GM12874 (cell line): ENCODE measurements at regions not wholly inside any gene's neighbourhood (a gene's known extent, or its start where the extent isn't known, plus 50 kb on each side); places are given as distances from the start of the nearest gene placed in this dataset.

Source experiments
- TF ChIP-seq, protein P1 (sequence below): IDR thresholded peaks from 2 replicates; pipeline ENCODE4 v1.5.1; 2011; ENCODE audit warnings: low read depth, mild to moderate bottlenecking, control low read depth, low read length, moderate library complexity; ENCODE audit not compliant: insufficient read depth

DNA sequence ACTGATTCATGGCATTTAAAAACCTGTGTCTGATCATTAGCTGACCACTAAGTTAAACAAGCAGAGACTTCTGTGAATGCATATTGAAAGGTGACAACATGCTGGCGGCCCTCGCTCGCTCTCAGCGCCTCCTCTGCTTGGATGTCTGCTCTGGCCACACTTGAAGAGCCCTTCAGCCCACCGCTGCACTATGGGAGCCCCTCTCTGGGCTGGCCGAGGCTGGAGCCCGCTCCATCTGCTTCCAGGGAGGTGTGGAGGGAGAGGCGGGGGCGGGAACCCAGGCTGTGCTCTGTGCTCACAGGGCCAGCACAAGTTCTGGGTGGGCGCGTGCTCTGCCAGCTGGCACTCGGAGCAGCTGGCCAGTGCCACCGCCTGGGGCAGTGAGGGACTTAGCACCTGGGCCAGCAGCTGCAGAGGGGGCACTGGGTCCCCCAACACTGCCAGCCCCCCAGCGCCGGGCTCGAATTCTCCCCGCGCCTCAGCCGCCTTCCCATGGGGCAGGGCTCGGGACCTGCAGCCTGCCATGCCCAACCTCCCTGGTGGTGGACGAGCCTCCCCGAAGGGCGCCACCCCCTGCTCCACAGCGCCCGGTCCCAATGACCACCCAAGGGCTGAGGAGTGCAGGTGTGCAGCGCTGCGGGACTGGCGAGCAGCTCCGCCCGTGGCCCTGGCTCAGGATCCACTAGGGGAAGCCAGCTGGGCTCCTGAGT is 252.4 kb downstream of the ZIC4 start:
- TF ChIP-seq, protein P1, sequence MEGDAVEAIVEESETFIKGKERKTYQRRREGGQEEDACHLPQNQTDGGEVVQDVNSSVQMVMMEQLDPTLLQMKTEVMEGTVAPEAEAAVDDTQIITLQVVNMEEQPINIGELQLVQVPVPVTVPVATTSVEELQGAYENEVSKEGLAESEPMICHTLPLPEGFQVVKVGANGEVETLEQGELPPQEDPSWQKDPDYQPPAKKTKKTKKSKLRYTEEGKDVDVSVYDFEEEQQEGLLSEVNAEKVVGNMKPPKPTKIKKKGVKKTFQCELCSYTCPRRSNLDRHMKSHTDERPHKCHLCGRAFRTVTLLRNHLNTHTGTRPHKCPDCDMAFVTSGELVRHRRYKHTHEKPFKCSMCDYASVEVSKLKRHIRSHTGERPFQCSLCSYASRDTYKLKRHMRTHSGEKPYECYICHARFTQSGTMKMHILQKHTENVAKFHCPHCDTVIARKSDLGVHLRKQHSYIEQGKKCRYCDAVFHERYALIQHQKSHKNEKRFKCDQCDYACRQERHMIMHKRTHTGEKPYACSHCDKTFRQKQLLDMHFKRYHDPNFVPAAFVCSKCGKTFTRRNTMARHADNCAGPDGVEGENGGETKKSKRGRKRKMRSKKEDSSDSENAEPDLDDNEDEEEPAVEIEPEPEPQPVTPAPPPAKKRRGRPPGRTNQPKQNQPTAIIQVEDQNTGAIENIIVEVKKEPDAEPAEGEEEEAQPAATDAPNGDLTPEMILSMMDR, result no peak

DNA sequence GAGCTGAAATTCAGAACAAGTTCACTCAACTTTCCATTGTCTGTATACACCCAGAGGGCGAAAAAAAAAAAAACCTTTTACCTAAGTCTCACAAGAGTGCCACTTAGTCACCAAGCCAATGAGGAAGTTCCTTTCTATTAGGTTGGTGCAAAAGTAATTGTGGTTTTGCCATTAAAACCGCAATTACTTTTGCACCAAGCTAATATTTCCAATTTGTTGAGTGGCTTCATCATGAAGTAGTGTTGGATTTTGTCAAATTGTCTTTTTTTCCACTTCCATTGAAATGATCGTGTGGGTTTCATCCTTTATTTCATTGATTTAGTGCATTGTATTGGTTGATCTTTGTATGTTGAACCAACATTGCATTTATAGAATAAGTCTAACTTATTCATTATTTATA is 253.9 kb downstream of the ZIC4 start:
- TF ChIP-seq, protein P1, result no peak

DNA sequence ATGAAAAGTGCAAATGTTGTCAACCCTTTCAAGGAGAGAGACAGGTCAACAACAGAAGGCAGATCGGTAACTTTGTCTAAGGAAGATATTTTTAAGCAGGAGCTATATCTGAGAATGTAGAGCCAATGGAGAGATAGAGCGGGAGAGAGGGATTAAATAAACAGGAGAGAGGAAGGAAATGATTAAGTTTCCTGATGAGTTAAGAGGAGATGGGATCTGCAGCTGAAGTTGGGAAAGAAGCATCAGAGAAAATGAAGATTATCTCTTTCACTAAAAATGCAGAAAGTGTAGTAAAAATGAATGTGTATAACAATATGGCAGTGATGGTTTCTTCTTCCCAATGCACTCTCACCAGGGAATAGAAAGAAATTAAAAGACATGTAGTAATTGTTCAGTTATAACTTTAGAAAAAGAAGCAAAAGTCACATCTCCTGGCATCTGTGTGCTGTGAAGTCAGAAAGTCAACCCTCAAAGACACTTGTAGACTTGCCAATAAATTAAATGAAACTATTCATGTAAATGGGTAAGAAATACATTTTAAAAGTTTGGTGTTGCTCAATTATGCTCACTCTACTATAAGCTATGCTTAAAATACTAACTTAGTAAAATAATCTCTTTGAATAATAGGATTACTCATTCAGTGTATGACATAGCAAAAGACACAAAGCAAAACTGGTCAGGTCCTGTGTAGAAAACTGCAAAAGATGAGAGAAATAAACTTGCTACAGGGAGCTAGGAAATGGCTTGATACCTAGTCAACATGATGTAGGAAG is 264.6 kb downstream of the ZIC4 start:
- TF ChIP-seq, protein P1, result no peak

DNA sequence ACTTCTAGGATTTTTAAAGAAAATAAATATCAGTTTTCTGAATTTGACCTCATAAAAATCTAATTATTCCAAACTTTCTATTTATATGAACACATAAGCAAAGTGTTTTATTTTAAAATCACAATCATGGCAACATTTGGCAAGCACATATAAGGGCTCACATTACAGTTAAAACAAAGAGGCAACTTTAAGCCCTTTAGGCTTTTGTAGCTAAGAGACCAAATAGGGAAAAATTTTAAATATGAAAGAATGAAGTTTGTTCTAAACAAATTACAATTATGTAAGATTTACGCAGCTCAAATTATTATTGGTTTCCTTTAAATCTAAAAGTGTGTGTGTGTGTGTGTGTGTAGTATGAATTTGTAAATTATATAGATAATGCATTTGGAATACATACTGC is 267.0 kb downstream of the ZIC4 start:
- TF ChIP-seq, protein P1, result no peak

DNA sequence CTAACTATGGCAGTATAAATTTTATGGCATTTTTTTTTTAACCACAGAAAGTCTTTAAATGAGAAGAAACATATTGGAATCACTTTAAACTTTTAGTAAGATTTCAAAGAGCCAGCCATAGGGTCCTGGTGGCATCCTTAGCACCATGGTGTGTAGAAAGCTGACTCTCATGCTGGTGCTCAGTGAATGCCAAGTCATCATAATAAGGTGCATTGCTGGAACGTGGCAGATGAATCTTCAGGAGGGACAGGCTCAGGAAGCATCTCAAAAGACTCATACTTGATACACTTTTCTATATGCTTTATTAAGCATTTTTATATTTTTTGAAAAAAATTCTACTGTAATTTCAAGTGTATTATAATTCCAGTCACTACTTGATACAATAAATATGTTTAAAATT is 274.2 kb downstream of the ZIC4 start:
- TF ChIP-seq, protein P1, result no peak

DNA sequence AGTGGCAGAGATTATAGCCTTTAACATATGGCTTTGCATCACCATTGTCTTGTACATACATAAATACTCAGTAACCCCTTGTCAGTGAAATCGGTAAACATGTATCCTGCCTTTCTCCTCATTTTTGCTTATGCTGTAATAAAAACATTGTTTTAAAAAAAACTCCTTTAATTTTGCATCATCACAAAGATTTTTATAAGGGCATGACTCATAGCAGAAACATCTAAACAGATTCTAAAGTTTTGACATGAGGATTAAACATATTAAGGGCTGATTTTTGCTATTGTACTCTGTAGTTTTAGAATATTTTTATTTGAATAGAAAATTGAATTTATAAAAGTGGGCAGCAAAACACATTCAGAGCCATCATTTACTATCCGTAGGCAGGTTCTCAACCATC is 275.9 kb downstream of the ZIC4 start:
- TF ChIP-seq, protein P1, result no peak

DNA sequence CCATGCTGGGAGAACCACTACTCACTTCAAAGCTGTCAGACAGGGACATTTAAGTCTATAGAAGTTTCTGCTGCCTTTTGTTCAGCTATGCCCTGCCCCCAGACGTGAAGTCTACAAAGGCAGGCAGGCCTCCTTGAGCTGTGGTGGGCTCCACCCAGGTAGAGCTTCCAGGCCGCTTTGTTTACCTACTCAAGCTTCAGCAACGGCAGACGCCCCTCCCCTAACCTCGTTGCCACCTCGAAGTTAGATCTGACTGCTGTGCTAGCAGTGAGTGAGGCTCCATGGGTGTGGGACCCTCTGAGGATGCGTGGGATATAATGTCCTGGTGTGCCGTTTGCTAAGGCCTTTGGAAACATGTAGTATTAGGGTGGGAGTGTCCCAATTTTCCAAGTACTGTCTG is 276.7 kb downstream of the ZIC4 start:
- TF ChIP-seq, protein P1, result no peak
